Fibroblast of lung (primary cell): ENCODE measurements at regions not wholly inside any gene's neighbourhood (a gene's known extent, or its start where the extent isn't known, plus 50 kb on each side); places are given as distances from the start of the nearest gene placed in this dataset.

ENCODE experiments used
- EZH2 ChIP-seq: IDR thresholded peaks from 2 replicates; pipeline ENCODE4 v1.5.1; 2012; ENCODE audit warnings: low read length, control low read depth, mild to moderate bottlenecking; ENCODE audit errors: missing control alignments
- TF ChIP-seq, protein P1 (sequence below), 2 donors: IDR thresholded peaks in 1 of 2; conservative IDR thresholded peaks in 1 of 2; 1 replicate in 1 of 2; 2 replicates in 1 of 2; pipeline ENCODE4 v1.5.1; 2011 to 2012; ENCODE audit warnings: low read length in 2 of 2, control low read depth in 1 of 2, inconsistent platforms in 1 of 2, low read depth in 1 of 2, mild to moderate bottlenecking in 1 of 2

DNA sequence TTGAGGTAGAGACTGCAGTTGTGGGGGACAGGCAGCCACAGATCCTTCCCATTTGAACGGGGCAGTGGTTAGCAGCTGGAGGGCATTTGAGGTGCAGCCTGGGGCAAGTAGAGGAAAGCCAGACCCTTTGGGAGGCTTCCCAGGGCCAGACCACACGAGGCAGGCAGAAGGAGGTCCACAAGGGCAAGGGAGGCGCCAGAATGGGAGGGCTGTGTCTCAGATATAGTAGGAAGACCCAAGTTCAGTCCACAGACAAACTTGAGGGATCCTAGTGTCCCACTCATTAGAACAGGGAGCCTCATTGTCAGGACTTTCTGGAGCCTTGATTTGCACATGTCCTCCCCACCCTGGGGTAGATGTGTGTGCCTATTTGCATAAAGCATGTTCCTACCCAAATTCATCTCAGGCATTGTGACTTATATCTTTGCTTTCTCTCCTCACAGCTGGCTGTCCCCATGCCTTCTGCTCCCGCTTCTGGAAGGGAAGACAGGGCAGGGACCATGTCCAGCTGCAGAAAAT is 166.0 kb downstream of the VEGFA start:
- TF ChIP-seq, protein P1, sequence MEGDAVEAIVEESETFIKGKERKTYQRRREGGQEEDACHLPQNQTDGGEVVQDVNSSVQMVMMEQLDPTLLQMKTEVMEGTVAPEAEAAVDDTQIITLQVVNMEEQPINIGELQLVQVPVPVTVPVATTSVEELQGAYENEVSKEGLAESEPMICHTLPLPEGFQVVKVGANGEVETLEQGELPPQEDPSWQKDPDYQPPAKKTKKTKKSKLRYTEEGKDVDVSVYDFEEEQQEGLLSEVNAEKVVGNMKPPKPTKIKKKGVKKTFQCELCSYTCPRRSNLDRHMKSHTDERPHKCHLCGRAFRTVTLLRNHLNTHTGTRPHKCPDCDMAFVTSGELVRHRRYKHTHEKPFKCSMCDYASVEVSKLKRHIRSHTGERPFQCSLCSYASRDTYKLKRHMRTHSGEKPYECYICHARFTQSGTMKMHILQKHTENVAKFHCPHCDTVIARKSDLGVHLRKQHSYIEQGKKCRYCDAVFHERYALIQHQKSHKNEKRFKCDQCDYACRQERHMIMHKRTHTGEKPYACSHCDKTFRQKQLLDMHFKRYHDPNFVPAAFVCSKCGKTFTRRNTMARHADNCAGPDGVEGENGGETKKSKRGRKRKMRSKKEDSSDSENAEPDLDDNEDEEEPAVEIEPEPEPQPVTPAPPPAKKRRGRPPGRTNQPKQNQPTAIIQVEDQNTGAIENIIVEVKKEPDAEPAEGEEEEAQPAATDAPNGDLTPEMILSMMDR (conservative IDR thresholded peaks at IDR 0.05 in 1 of 2, IDR thresholded peaks at IDR 0.05 in 1 of 2; ENCODE audit: low read depth in 1 of 2, low read length in 2 of 2), result no peak
- TF ChIP-seq EZH2, result no peak
